HG02571 (cell line): ENCODE measurements at regions not wholly inside any gene's neighbourhood (a gene's known extent, or its start where the extent isn't known, plus 50 kb on each side); places are given as distances from the start of the nearest gene placed in this dataset.
"Not testable (repeated sequence)": the region's sequence is repeated elsewhere in the genome, so short reads cannot be mapped to it uniquely, and the experiment has no call there.

ENCODE experiments used
- ATAC-seq: cut with Tn5 transposase; IDR thresholded peaks from one replicate; pipeline ENCODE4 v1.9.1; 2021; ENCODE audit warnings: mild to moderate bottlenecking, moderate library complexity; ENCODE audit not compliant: unreplicated experiment

- no peak for ATAC-seq
Measured at GRCh38 chr1:184821658-184822057, 67.0 kb upstream of the EDEM3 start.

GRCh38 chr1:184820956-184821355, 66.3 kb upstream of the EDEM3 start:
- ATAC-seq: no peak

GRCh38 chr1:184820218-184820750, 65.6 kb upstream of the EDEM3 start:
- ATAC-seq: no peak

- ATAC-seq: no peak
Measured at GRCh38 chr1:184818646-184819045, 64.0 kb upstream of the EDEM3 start.

GRCh38 chr1:184817003-184817402, 62.3 kb upstream of the EDEM3 start:
- not testable (repeated sequence) for ATAC-seq

GRCh38 chr1:184813528-184814089, 59.0 kb upstream of the EDEM3 start:
- no peak for ATAC-seq

GRCh38 chr1:184811439-184812111, 56.9 kb upstream of the EDEM3 start:
- ATAC-seq: no peak

- ATAC-seq: no peak
Measured at GRCh38 chr1:184810735-184811343, 56.2 kb upstream of the EDEM3 start.

- no peak for ATAC-seq
Measured at GRCh38 chr1:184806296-184806721, 51.7 kb upstream of the EDEM3 start.

- peak; percentile 92 for ATAC-seq
Measured at GRCh38 chr1:184805667-184806295, 51.1 kb upstream of the EDEM3 start.
